ENCODE measurements at regions not wholly inside any gene's neighbourhood (a gene's known extent, or its start where the extent isn't known, plus 50 kb on each side); places are given as distances from the start of the nearest gene placed in this dataset.

GRCh38 chr12:67442347-67442841 lies 173.2 kb downstream of the CAND1 start:
- Histone ChIP-seq H3K36me3 (ENCODE audit: control insufficient read depth, insufficient read depth, low read length) (no peaks in the 10 kb centered on the region), H3K27me3 (replicated peaks; ENCODE audit: control insufficient read depth, insufficient read depth, low read length) (no peaks in the 10 kb centered on the region), H3K4me3 (ENCODE audit: low read depth, low read length) (no peak overlapping the region), H3K9me3 (no peaks in the 10 kb centered on the region), H3K4me1 (no peaks in the 10 kb centered on the region)
- BruUV-seq (replicated peaks), result no TSS peak
- Mint-ChIP-seq H3K36me3 (ENCODE audit: insufficient read depth, unreplicated experiment) (no peaks in the 10 kb centered on the region), H3K4me1 (ENCODE audit: low read depth, unreplicated experiment) (no peaks in the 10 kb centered on the region), H3K27ac (ENCODE audit: unreplicated experiment) (no peak overlapping the region), H3K4me3 (ENCODE audit: unreplicated experiment) (no peak overlapping the region), H3K9me3 (ENCODE audit: unreplicated experiment) (no peaks in the 10 kb centered on the region), H3K27me3 (ENCODE audit: insufficient read depth, unreplicated experiment) (no peaks in the 10 kb centered on the region)
- DNase-seq, result no peak
- POLR2A ChIA-PET, result no interaction called here
- intact Hi-C loops (cut with micrococcal nuclease; ENCODE audit: unreplicated experiment), result loop anchor here (5.0 kb wide), 1 partner anchor 500 kb away; no protein-coding TSS in a partner anchor
- no peak for TF ChIP-seq CTCF (IDR thresholded peaks at IDR 0.05; ENCODE audit: insufficient read depth in 1 of 2, low read depth in 1 of 2, low read length in 1 of 2, severe bottlenecking in 1 of 2, unreplicated experiment in 1 of 2)
- CTCF ChIA-PET, result interaction anchor here (0.8 kb wide), 1 partner anchor 86 kb away, joined by 5 read pairs; no protein-coding TSS in a partner anchor

GRCh38 chr12:67442896-67443295 lies 173.7 kb downstream of the CAND1 start:
- no peaks in the 10 kb centered on the region for H3K27me3 ChIP-seq (replicated peaks; ENCODE audit: control insufficient read depth, insufficient read depth, low read length)
- ChIA-PET CTCF (interaction anchor here (0.8 kb wide), 1 partner anchor 87 kb away, joined by 5 read pairs; no protein-coding TSS in a partner anchor), POLR2A (no interaction called here)
- intact Hi-C loops (cut with micrococcal nuclease; ENCODE audit: unreplicated experiment), result loop anchor here (5.0 kb wide), 1 partner anchor 499 kb away; no protein-coding TSS in a partner anchor
- BruUV-seq (replicated peaks), result no TSS peak
- no peaks in the 10 kb centered on the region for H3K4me1 Mint-ChIP-seq (ENCODE audit: low read depth, unreplicated experiment)
- H3K4me1 ChIP-seq, result no peaks in the 10 kb centered on the region
- no peaks in the 10 kb centered on the region for H3K9me3 Mint-ChIP-seq (ENCODE audit: unreplicated experiment)
- no peaks in the 10 kb centered on the region for H3K27me3 Mint-ChIP-seq (ENCODE audit: insufficient read depth, unreplicated experiment)
- no peak overlapping the region for H3K4me3 Mint-ChIP-seq (ENCODE audit: unreplicated experiment)
- H3K4me3 ChIP-seq (ENCODE audit: low read depth, low read length), result no peak overlapping the region
- H3K27ac Mint-ChIP-seq (ENCODE audit: unreplicated experiment), result no peak overlapping the region
- TF ChIP-seq CTCF (IDR thresholded peaks at IDR 0.05; ENCODE audit: insufficient read depth in 1 of 2, low read depth in 1 of 2, low read length in 1 of 2, severe bottlenecking in 1 of 2, unreplicated experiment in 1 of 2), result no peak
- DNase-seq, result no peak
- no peaks in the 10 kb centered on the region for H3K9me3 ChIP-seq
- H3K36me3 Mint-ChIP-seq (ENCODE audit: insufficient read depth, unreplicated experiment), result no peaks in the 10 kb centered on the region
- H3K36me3 ChIP-seq (ENCODE audit: control insufficient read depth, insufficient read depth, low read length), result no peaks in the 10 kb centered on the region

- no TSS peak for BruUV-seq (replicated peaks)
- CTCF ChIA-PET, result interaction anchor here (1.2 kb wide), 1 partner anchor 88 kb away, joined by 7 read pairs; no protein-coding TSS in a partner anchor
- H3K4me3 ChIP-seq (ENCODE audit: low read depth, low read length), result no peak overlapping the region
Observed at GRCh38 chr12:67444542-67444941, 175.4 kb downstream of the CAND1 start.

More at GRCh38 chr12:67444542-67444941, 175.4 kb downstream of the CAND1 start:
- POLR2A ChIA-PET, result no interaction called here
- Mint-ChIP-seq H3K4me3 (ENCODE audit: unreplicated experiment) (no peak overlapping the region), H3K9me3 (ENCODE audit: unreplicated experiment) (no peaks in the 10 kb centered on the region), H3K27me3 (ENCODE audit: insufficient read depth, unreplicated experiment) (no peaks in the 10 kb centered on the region), H3K27ac (ENCODE audit: unreplicated experiment) (no peak overlapping the region), H3K36me3 (ENCODE audit: insufficient read depth, unreplicated experiment) (no peaks in the 10 kb centered on the region), H3K4me1 (ENCODE audit: low read depth, unreplicated experiment) (no peaks in the 10 kb centered on the region)
- intact Hi-C loops (cut with micrococcal nuclease; ENCODE audit: unreplicated experiment), result loop anchor here (5.0 kb wide), 1 partner anchor 498 kb away; no protein-coding TSS in a partner anchor
- no peak for DNase-seq
- H3K9me3 ChIP-seq, result no peaks in the 10 kb centered on the region
- TF ChIP-seq CTCF (IDR thresholded peaks at IDR 0.05; ENCODE audit: insufficient read depth in 1 of 2, low read depth in 1 of 2, low read length in 1 of 2, severe bottlenecking in 1 of 2, unreplicated experiment in 1 of 2), result no peak
- no peaks in the 10 kb centered on the region for H3K4me1 ChIP-seq
- H3K36me3 ChIP-seq (ENCODE audit: control insufficient read depth, insufficient read depth, low read length), result no peaks in the 10 kb centered on the region
- H3K27me3 ChIP-seq (replicated peaks; ENCODE audit: control insufficient read depth, insufficient read depth, low read length), result no peaks in the 10 kb centered on the region

Measured in Caco-2 (cell line).